AG04449 (cell line): ENCODE measurements at regions not wholly inside any gene's neighbourhood (a gene's known extent, or its start where the extent isn't known, plus 50 kb on each side); places are given as distances from the start of the nearest gene placed in this dataset.

Source experiments
- CTCF ChIA-PET: fragments of 350-600 bp; formaldehyde crosslinking; extraction: SDS; loops from one replicate; lab custom pipeline; 2021; ENCODE audit warnings: antibody characterized with exemption; lab: Yijun Ruan, JAX
- POLR2A ChIA-PET: fragments of 400-600, 350-600 bp; formaldehyde crosslinking; extraction: SDS; loops from one replicate; lab custom pipeline; 2020; ENCODE audit warnings: antibody characterized with exemption, inconsistent platforms; lab: Yijun Ruan, JAX
- DNase-seq: peaks from one replicate; pipeline ENCODE4 v3.0.0-alpha.2; 2010; ENCODE audit warnings: low read depth, low spot score
- H3K4me3 ChIP-seq: 2 replicates; pipeline ENCODE4 v1.5.1; 2011; ENCODE audit warnings: low read depth, mild to moderate bottlenecking, control low read depth, low read length
- TF ChIP-seq, protein P1 (sequence below): IDR thresholded peaks from one replicate; pipeline ENCODE4 v1.5.1; 2011; ENCODE audit warnings: mild to moderate bottlenecking, moderate library complexity, low read length, control low read depth, inconsistent platforms; ENCODE audit not compliant: insufficient read depth; ENCODE audit errors: missing control alignments

DNA sequence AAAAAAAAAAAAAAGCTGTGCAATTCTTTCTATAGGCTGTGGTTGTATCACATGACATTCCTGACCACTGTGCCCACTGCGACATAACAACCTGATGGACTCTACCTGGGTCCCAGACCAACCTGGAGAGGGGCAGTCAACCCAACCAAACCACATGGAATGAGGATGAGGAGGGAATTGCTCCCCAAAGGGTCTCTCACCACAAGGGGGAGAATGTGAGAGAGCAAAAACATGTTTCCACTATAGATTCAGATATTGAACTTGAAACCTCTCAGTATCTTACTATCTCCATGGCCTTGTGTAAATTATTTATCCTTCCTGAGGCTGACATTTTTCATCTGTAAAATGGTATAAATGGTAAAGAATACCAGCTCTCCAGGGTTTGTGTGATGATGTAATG, 66.9 kb upstream of the SV2C start:
- TF ChIP-seq, protein P1, sequence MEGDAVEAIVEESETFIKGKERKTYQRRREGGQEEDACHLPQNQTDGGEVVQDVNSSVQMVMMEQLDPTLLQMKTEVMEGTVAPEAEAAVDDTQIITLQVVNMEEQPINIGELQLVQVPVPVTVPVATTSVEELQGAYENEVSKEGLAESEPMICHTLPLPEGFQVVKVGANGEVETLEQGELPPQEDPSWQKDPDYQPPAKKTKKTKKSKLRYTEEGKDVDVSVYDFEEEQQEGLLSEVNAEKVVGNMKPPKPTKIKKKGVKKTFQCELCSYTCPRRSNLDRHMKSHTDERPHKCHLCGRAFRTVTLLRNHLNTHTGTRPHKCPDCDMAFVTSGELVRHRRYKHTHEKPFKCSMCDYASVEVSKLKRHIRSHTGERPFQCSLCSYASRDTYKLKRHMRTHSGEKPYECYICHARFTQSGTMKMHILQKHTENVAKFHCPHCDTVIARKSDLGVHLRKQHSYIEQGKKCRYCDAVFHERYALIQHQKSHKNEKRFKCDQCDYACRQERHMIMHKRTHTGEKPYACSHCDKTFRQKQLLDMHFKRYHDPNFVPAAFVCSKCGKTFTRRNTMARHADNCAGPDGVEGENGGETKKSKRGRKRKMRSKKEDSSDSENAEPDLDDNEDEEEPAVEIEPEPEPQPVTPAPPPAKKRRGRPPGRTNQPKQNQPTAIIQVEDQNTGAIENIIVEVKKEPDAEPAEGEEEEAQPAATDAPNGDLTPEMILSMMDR: no peak
- no peak overlapping the region for H3K4me3 ChIP-seq
- ChIA-PET CTCF (no interaction called here), POLR2A (no interaction called here)
- DNase-seq: no peak

DNA sequence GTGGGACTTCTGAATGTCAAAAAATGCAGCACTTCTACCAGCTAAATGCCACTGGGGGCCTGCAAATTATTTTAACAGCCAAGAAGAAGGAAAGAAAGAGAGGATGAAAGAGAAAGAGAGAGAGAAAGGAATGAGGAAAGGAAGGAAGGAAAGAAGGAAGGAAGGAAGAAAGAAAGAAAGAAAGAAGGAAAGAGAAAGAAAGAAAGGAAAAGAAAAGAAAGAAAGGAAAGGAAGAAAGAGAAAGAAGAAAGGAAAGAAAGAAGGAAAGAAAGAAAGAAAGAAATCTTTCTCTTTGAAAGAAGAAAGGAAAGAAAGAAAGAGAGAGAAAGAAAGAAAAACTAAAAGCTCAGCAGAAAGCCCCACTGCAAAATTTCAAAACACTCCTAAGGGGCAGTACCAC, 69.2 kb upstream of the SV2C start:
- CTCF ChIA-PET: interaction anchor here (0.7 kb wide), 1 partner anchor 183 kb away, joined by 3 read pairs; no protein-coding TSS in a partner anchor
- POLR2A ChIA-PET: no interaction called here
- TF ChIP-seq, protein P1: no peak

DNA sequence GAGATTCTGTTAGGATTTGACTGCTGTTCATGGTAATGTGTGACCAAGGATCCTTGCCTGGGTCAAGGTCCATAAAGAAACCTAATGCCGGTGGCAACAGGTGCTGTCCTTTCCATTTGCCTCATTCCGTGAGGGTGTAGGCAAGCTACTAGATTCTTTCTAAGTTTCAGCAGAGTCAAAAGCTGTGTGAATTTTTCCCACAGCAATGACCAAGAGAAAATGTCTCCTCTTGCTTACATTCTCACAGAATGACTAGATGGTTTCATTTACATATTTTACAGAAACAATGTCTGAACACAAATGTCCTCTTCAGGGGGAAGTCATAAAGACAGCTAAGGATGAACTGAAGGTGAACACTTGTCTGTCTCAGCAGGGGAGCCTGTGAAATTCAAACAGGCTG, 75.3 kb upstream of the SV2C start:
- TF ChIP-seq, protein P1: no peak
- ChIA-PET CTCF (no interaction called here), POLR2A (no interaction called here)
- DNase-seq: no peak
- H3K4me3 ChIP-seq: no peak overlapping the region

More for the DNA sequence above, 69.2 kb upstream of the SV2C start:
- no peak for DNase-seq
- H3K4me3 ChIP-seq: no peak overlapping the region

DNA sequence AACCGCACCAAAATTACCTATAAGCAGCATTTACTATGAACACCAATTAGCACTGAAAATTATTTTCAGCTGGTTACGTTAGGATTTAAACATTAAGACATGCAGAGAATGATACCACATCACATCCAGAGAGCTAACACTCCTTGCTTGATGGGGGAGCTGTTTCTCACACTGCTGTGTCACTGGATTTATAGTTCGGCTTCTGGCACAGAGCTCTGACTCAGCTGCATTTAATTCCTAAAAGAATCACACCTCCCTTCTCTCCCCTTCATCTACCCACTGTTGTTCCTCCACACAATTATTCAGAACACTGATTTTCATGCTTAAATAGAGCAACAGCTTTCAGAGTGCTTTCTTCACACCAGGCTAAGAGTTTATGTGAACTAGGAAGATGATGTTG, 82.6 kb upstream of the SV2C start:
- ChIA-PET POLR2A (interaction anchor here (0.7 kb wide), 1 partner anchor 638 kb away, joined by 3 read pairs; no protein-coding TSS in a partner anchor), CTCF (no interaction called here)
- no peak for DNase-seq
- TF ChIP-seq, protein P1: no peak
- H3K4me3 ChIP-seq: no peak overlapping the region

DNA sequence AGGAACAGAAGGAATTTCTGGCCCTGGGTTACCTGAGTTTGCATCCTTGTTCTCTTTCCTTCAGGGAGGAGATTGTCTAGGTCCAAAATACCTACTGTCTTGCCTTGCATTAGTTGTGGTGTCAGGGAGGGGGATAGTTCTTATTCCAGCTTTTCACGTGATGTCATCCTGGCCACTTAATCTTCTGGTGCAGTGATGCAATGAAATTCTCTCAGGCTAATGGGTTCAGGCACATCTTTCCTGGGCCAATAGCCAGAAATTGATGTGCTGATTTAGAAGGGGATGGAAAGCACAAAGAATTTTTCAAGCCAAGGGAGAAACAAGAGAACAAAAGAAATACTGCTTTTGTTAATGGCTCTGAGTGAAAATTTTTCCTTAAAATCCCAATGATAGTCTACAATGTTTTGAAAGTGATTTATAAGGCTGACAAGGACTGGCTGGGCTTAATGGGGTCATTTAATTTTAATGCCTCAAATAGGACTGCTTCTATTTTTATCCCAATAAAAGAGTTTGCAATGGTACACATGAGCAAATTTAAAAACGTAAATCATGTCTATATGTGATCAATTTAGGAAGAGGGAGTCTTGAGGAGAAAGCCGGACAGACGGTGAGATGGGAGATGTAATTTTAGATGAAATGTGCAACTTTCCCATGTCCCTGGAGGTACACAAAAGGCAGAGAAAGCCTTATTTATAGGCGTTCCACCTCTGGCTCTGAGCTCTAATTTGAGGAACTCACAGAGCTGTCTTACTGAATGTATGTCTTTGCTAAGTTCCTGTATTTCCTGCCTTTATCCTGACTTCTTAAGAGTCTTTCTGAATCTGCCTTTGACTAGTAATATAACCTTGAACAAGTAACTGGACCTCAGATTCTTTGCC, 89.3 kb upstream of the SV2C start:
- POLR2A ChIA-PET: no interaction called here
- CTCF ChIA-PET: no interaction called here
- DNase-seq: no peak
- TF ChIP-seq, protein P1: no peak
- no peak overlapping the region for H3K4me3 ChIP-seq

DNA sequence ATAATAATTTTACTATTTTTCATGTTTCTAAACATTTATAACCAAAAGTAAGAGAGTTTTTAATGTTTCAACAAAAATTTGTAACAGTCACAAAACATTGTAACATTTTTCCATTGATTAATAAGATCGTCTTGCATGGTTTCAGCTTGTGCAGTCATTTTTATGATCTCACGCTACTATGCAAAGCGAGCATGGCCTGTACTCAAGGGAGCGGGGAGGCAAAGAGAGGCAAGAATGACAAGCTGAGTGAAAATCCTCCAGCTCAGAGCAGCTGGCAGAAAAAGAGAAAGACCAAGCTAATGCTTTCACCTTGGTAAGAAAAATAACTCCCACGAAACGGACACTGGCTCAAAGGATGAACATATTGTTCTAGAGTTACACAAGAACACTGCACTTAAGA, 90.0 kb upstream of the SV2C start:
- DNase-seq: no peak
- CTCF ChIA-PET: no interaction called here
- TF ChIP-seq, protein P1: no peak
- no peak overlapping the region for H3K4me3 ChIP-seq
- POLR2A ChIA-PET: no interaction called here
